DMS153 treated with DMSO at 0.1 percent for 48 hours (cell line): ENCODE measurements at regions not wholly inside any gene's neighbourhood (a gene's known extent, or its start where the extent isn't known, plus 50 kb on each side); places are given as distances from the start of the nearest gene placed in this dataset.
"Not testable (repeated sequence)": the region's sequence is repeated elsewhere in the genome, so short reads cannot be mapped to it uniquely, and the experiment has no call there.

Source experiments
- DNase-seq: peaks from one replicate; lab custom pipeline; 2025; ENCODE audit not compliant: unreplicated experiment; lab: John Stamatoyannopoulos, UW

- DNase-seq: no peak
Observed at GRCh38 chr4:187615972-187616371, 379.6 kb upstream of the ZFP42 start.

GRCh38 chr4:187617113-187617512 lies 378.5 kb upstream of the ZFP42 start:
- no peak for DNase-seq

- DNase-seq: peak; percentile 17
Observed at GRCh38 chr4:187618701-187619281, 376.8 kb upstream of the ZFP42 start.

GRCh38 chr4:187619319-187619718 lies 376.3 kb upstream of the ZFP42 start:
- no peak for DNase-seq

- no peak for DNase-seq
Observed at GRCh38 chr4:187632260-187632995, 363.1 kb upstream of the ZFP42 start.

- no peak for DNase-seq
Observed at GRCh38 chr4:187633245-187633644, 362.3 kb upstream of the ZFP42 start.

- no peak for DNase-seq
Observed at GRCh38 chr4:187656959-187657358, 338.6 kb upstream of the ZFP42 start.

GRCh38 chr4:187663076-187663475 lies 332.5 kb upstream of the ZFP42 start:
- no peak for DNase-seq

- DNase-seq: no peak
Observed at GRCh38 chr4:187664011-187664410, 331.6 kb upstream of the ZFP42 start.

GRCh38 chr4:187665086-187665485 lies 330.5 kb upstream of the ZFP42 start:
- DNase-seq: peak; percentile 65

- DNase-seq: no peak
Observed at GRCh38 chr4:187666034-187666433, 329.5 kb upstream of the ZFP42 start.

- no peak for DNase-seq
Observed at GRCh38 chr4:187666697-187667494, 328.7 kb upstream of the ZFP42 start.

- no peak for DNase-seq
Observed at GRCh38 chr4:187668526-187669082, 327.0 kb upstream of the ZFP42 start.

- DNase-seq: not testable (repeated sequence)
Observed at GRCh38 chr4:187671521-187671920, 324.1 kb upstream of the ZFP42 start.

GRCh38 chr4:187671958-187672357 lies 323.6 kb upstream of the ZFP42 start:
- not testable (repeated sequence) for DNase-seq

- not testable (repeated sequence) for DNase-seq
Observed at GRCh38 chr4:187672526-187672925, 323.0 kb upstream of the ZFP42 start.

GRCh38 chr4:187679450-187679849 lies 316.1 kb upstream of the ZFP42 start:
- DNase-seq: no peak

GRCh38 chr4:187685247-187685646 lies 310.3 kb upstream of the ZFP42 start:
- no peak for DNase-seq

GRCh38 chr4:187687697-187688096 lies 307.9 kb upstream of the ZFP42 start:
- DNase-seq: no peak

- no peak for DNase-seq
Observed at GRCh38 chr4:187692626-187693025, 302.9 kb upstream of the ZFP42 start.

- DNase-seq: not testable (repeated sequence)
Observed at GRCh38 chr4:187695531-187695930, 300.0 kb upstream of the ZFP42 start.

GRCh38 chr4:187711586-187711985 lies 284.0 kb upstream of the ZFP42 start:
- DNase-seq: no peak
